ENCODE measurements at regions not wholly inside any gene's neighbourhood (a gene's known extent, or its start where the extent isn't known, plus 50 kb on each side); places are given as distances from the start of the nearest gene placed in this dataset.

- no peak for TF ChIP-seq PRDM10 (tag by site-specific recombination; IDR thresholded peaks at IDR 0.05)
These were observed 215.4 kb downstream of the CHD9NB start (continued) for GRCh38 chr16:52837251-52837650.

DNA sequence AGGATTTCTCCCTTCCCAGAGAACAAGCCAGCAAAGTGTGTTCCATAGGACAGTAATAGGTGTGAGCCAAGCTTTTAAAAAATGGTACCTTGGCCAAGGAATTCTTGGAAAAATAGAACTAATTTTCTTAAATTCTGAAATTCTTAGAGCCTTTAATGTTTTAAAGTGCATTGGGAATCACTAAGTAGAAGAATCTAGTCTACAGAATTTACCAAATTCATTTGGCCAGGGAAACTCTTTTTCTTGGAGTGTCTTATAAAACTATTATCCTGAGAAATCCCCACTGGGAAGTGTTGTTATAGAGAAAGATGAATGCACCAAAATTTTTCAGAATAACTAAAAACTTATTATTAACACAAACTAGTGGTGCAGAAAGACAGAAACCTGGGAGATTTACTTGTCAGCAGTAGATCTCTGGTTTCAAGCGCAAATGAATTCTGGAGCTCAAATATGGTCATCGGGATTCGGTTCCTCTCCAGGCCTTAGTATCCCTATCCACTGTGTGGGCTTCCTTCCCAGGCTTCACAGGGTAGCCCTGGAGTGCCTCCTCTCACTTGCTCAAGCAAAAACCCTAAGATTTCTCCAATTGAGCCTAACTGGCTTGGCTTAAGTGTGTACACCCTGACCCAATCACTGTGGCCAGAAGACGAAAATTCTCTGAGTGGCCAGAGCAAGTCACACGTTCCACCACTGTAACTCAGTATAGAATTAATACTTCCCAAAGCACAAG is 217.8 kb downstream of the CHD9NB start:
- POLR2A ChIA-PET: no interaction called here
- CTCF ChIA-PET: no interaction called here
- TF ChIP-seq ZNF843 (tag by site-specific recombination; IDR thresholded peaks at IDR 0.05) (no peak), ZNF239 (tag by site-specific recombination; IDR thresholded peaks at IDR 0.05) (no peak), ZNF133 (tag by site-specific recombination; IDR thresholded peaks at IDR 0.05) (no peak), ZNF747 (tag by site-specific recombination; IDR thresholded peaks at IDR 0.05) (no peak)
- Histone ChIP-seq H3K27ac (ENCODE audit: extremely low read depth, low read depth, low read length) (no peak overlapping the region), H3K9me3 (ENCODE audit: control insufficient read depth, insufficient read depth, low read depth, low read length) (no peaks in the 10 kb centered on the region), H3K4me3 (ENCODE audit: low read depth, low read length) (no peak overlapping the region), H3K36me3 (ENCODE audit: control insufficient read depth in 2 of 2, insufficient read depth in 1 of 2, low read length in 2 of 2) (no peaks in the 10 kb centered on the region), H3K4me1 (ENCODE audit: control insufficient read depth, insufficient read depth, low read length) (no peaks in the 10 kb centered on the region)

GRCh38 chr16:52832771-52833170 is 219.9 kb downstream of the CHD9NB start:
- POLR2A ChIA-PET: no interaction called here
- TF ChIP-seq ZNF394 (tag by site-specific recombination; IDR thresholded peaks at IDR 0.05; ENCODE audit: borderline replicate concordance) (no peak), ZNF174 (tag by site-specific recombination; IDR thresholded peaks at IDR 0.05) (no peak), ZNF549 (tag by site-specific recombination; IDR thresholded peaks at IDR 0.05) (no peak), ZNF707 (tag by site-specific recombination; IDR thresholded peaks at IDR 0.05) (no peak), GLI2 (tag by site-specific recombination; IDR thresholded peaks at IDR 0.05; ENCODE audit: borderline replicate concordance, low read depth) (no peak), RBAK (tag by site-specific recombination; IDR thresholded peaks at IDR 0.05) (no peak), GFI1B (tag by site-specific recombination; IDR thresholded peaks at IDR 0.05) (no peak), ZFP69B (tag by site-specific recombination; IDR thresholded peaks at IDR 0.05) (no peak), YY2 (tag by site-specific recombination; IDR thresholded peaks at IDR 0.05) (no peak), ZNF560 (tag by site-specific recombination; IDR thresholded peaks at IDR 0.05; ENCODE audit: borderline replicate concordance) (no peak), HOXC10 (CRISPR knock-in tag; IDR thresholded peaks at IDR 0.05) (no peak), ZNF221 (tag by site-specific recombination; IDR thresholded peaks at IDR 0.05; ENCODE audit: borderline replicate concordance) (no peak), ZBTB48 (tag by site-specific recombination; IDR thresholded peaks at IDR 0.05) (no peak)
- TF ChIP-seq, protein P1, sequence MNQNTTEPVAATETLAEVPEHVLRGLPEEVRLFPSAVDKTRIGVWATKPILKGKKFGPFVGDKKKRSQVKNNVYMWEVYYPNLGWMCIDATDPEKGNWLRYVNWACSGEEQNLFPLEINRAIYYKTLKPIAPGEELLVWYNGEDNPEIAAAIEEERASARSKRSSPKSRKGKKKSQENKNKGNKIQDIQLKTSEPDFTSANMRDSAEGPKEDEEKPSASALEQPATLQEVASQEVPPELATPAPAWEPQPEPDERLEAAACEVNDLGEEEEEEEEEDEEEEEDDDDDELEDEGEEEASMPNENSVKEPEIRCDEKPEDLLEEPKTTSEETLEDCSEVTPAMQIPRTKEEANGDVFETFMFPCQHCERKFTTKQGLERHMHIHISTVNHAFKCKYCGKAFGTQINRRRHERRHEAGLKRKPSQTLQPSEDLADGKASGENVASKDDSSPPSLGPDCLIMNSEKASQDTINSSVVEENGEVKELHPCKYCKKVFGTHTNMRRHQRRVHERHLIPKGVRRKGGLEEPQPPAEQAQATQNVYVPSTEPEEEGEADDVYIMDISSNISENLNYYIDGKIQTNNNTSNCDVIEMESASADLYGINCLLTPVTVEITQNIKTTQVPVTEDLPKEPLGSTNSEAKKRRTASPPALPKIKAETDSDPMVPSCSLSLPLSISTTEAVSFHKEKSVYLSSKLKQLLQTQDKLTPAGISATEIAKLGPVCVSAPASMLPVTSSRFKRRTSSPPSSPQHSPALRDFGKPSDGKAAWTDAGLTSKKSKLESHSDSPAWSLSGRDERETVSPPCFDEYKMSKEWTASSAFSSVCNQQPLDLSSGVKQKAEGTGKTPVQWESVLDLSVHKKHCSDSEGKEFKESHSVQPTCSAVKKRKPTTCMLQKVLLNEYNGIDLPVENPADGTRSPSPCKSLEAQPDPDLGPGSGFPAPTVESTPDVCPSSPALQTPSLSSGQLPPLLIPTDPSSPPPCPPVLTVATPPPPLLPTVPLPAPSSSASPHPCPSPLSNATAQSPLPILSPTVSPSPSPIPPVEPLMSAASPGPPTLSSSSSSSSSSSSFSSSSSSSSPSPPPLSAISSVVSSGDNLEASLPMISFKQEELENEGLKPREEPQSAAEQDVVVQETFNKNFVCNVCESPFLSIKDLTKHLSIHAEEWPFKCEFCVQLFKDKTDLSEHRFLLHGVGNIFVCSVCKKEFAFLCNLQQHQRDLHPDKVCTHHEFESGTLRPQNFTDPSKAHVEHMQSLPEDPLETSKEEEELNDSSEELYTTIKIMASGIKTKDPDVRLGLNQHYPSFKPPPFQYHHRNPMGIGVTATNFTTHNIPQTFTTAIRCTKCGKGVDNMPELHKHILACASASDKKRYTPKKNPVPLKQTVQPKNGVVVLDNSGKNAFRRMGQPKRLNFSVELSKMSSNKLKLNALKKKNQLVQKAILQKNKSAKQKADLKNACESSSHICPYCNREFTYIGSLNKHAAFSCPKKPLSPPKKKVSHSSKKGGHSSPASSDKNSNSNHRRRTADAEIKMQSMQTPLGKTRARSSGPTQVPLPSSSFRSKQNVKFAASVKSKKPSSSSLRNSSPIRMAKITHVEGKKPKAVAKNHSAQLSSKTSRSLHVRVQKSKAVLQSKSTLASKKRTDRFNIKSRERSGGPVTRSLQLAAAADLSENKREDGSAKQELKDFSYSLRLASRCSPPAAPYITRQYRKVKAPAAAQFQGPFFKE (tag by site-specific recombination; IDR thresholded peaks at IDR 0.05; ENCODE audit: borderline replicate concordance): no peak
- TF ChIP-seq, protein P2, sequence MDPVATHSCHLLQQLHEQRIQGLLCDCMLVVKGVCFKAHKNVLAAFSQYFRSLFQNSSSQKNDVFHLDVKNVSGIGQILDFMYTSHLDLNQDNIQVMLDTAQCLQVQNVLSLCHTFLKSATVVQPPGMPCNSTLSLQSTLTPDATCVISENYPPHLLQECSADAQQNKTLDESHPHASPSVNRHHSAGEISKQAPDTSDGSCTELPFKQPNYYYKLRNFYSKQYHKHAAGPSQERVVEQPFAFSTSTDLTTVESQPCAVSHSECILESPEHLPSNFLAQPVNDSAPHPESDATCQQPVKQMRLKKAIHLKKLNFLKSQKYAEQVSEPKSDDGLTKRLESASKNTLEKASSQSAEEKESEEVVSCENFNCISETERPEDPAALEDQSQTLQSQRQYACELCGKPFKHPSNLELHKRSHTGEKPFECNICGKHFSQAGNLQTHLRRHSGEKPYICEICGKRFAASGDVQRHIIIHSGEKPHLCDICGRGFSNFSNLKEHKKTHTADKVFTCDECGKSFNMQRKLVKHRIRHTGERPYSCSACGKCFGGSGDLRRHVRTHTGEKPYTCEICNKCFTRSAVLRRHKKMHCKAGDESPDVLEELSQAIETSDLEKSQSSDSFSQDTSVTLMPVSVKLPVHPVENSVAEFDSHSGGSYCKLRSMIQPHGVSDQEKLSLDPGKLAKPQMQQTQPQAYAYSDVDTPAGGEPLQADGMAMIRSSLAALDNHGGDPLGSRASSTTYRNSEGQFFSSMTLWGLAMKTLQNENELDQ (tag by site-specific recombination; IDR thresholded peaks at IDR 0.05; ENCODE audit: low read depth): no peak

More at GRCh38 chr16:52832771-52833170, 219.9 kb downstream of the CHD9NB start:
- no peaks in the 10 kb centered on the region for H3K9me3 ChIP-seq (ENCODE audit: control insufficient read depth, insufficient read depth, low read depth, low read length)
- no peak overlapping the region for H3K27ac ChIP-seq (ENCODE audit: extremely low read depth, low read depth, low read length)
- no peaks in the 10 kb centered on the region for H3K4me1 ChIP-seq (ENCODE audit: control insufficient read depth, insufficient read depth, low read length)
- no peaks in the 10 kb centered on the region for H3K36me3 ChIP-seq (ENCODE audit: control insufficient read depth in 2 of 2, insufficient read depth in 1 of 2, low read length in 2 of 2)
- no peak overlapping the region for H3K4me3 ChIP-seq (ENCODE audit: low read depth, low read length)
- CTCF ChIA-PET: interaction anchor here (1.3 kb wide), 1 partner anchor 80 kb away, joined by 3 read pairs; no protein-coding TSS in a partner anchor

All from HEK293 (cell line).